ENCODE measurements at regions not wholly inside any gene's neighbourhood (a gene's known extent, or its start where the extent isn't known, plus 50 kb on each side); places are given as distances from the start of the nearest gene placed in this dataset.

DNA sequence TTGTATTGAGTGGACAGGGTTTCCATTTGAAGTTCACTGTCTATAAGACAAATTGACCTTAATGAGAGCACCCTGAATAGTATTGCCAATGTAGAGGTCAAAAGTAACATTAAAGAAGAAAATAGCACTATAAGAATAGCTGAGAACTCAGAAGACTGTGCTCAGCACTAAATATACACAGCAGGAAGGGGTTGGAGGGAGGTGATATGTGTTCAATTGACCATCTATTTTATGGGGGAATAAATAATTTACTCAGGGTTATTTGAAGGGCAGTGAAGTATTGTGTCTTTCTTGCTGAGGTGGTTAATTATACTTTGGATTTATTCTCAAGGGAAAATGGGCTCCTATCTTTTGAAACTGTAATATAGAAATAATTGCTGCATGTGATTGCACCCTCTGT is 1380.5 kb upstream of the SPRY2 start:
- CTCF ChIA-PET: no interaction called here

GRCh38 chr13:81714513-81714912 is 1373.6 kb upstream of the SPRY2 start:
- intact Hi-C loops (cut with micrococcal nuclease; ENCODE audit: unreplicated experiment): no loop called here
- no peaks in the 10 kb centered on the region for H3K9me3 ChIP-seq (replicated peaks; ENCODE audit: control insufficient read depth, insufficient read depth, low read length)
- H3K4me2 ChIP-seq (ENCODE audit: control insufficient read depth, insufficient read depth): no peak overlapping the region
- no peaks in the 10 kb centered on the region for H3K36me3 ChIP-seq (ENCODE audit: control insufficient read depth in 2 of 2, insufficient read depth in 2 of 2, low read length in 1 of 2)
- 60% methylated on average over 3 of the region's 3 CpGs for WGBS (ENCODE audit: insufficient coverage, insufficient replicate concordance, low lambda C conversion rate, missing lambda C conversion rate)
- H3K27me3 ChIP-seq (replicated peaks in 1 of 2; ENCODE audit: control insufficient read depth in 2 of 2, insufficient read depth in 2 of 2, low read length in 1 of 2): no peaks in the 10 kb centered on the region
- CTCF ChIA-PET: interaction anchor here (1.4 kb wide), 1 partner anchor 653 kb away, joined by 3 read pairs; no protein-coding TSS in a partner anchor
- no peak overlapping the region for H2AFZ ChIP-seq (ENCODE audit: control insufficient read depth, low read depth, low read length)
- no TSS peak for BruUV-seq (replicated peaks)
- no peak overlapping the region for H3K9ac ChIP-seq (ENCODE audit: control insufficient read depth, insufficient read depth, low read length)
- H3K27ac ChIP-seq (ENCODE audit: control insufficient read depth, insufficient read depth): no peak overlapping the region
- no peaks in the 10 kb centered on the region for H3K79me2 ChIP-seq (ENCODE audit: control insufficient read depth, insufficient read depth, low read length)
- H4K20me1 ChIP-seq (ENCODE audit: control insufficient read depth, insufficient read depth): no peaks in the 10 kb centered on the region
- SMC1A ChIA-PET (ENCODE audit: uncharacterized antibody, unreplicated experiment): interaction anchor here (0.6 kb wide), 1 partner anchor 544 kb away, joined by 3 read pairs; no protein-coding TSS in a partner anchor
- no peak for TF ChIP-seq POLR2A (IDR thresholded peaks at IDR 0.05; ENCODE audit: low read depth, low read length)
- no peak for DNase-seq (ENCODE audit: low read depth, low spot score)
- RAD21 ChIA-PET (ENCODE audit: unreplicated experiment): interaction anchor here (1.1 kb wide), 1 partner anchor 157 kb away, joined by 3 read pairs; no protein-coding TSS in a partner anchor
- POLR2A ChIA-PET: interaction anchor here (0.7 kb wide), 1 partner anchor 45 kb away, joined by 3 read pairs; no protein-coding TSS in a partner anchor
- no peak for ATAC-seq
- H3K4me1 ChIP-seq (ENCODE audit: control insufficient read depth, insufficient read depth, low read length): no peaks in the 10 kb centered on the region
- FAIRE-seq: no peak
- no peak overlapping the region for H3K4me3 ChIP-seq
- in situ Hi-C loops (cut with MboI): no loop called here

More for the DNA sequence above, 1380.5 kb upstream of the SPRY2 start:
- no peak for FAIRE-seq
- no peak overlapping the region for H3K4me2 ChIP-seq (ENCODE audit: control insufficient read depth, insufficient read depth)
- H4K20me1 ChIP-seq (ENCODE audit: control insufficient read depth, insufficient read depth): no peaks in the 10 kb centered on the region
- H3K4me3 ChIP-seq: no peak overlapping the region
- H3K36me3 ChIP-seq (ENCODE audit: control insufficient read depth in 2 of 2, insufficient read depth in 2 of 2, low read length in 1 of 2): no peaks in the 10 kb centered on the region
- no peak for DNase-seq (ENCODE audit: low read depth, low spot score)
- BruUV-seq (replicated peaks): no TSS peak
- no peaks in the 10 kb centered on the region for H3K4me1 ChIP-seq (ENCODE audit: control insufficient read depth, insufficient read depth, low read length)
- no peaks in the 10 kb centered on the region for H3K27me3 ChIP-seq (replicated peaks in 1 of 2; ENCODE audit: control insufficient read depth in 2 of 2, insufficient read depth in 2 of 2, low read length in 1 of 2)
- intact Hi-C loops (cut with micrococcal nuclease; ENCODE audit: unreplicated experiment) (no loop called here), in situ Hi-C loops (cut with MboI) (no loop called here)
- ChIA-PET SMC1A (ENCODE audit: uncharacterized antibody, unreplicated experiment) (interaction anchor here (1.1 to 1.5 kb wide), 2 partner anchors 9 to 12 kb away, joined by 3 to 5 read pairs; no protein-coding TSS in a partner anchor), RAD21 (ENCODE audit: unreplicated experiment) (no interaction called here), POLR2A (no interaction called here)
- H3K27ac ChIP-seq (ENCODE audit: control insufficient read depth, insufficient read depth): no peak overlapping the region
- H3K9me3 ChIP-seq (replicated peaks; ENCODE audit: control insufficient read depth, insufficient read depth, low read length): no peaks in the 10 kb centered on the region; the same call in 2 of the 3 replicates
- ATAC-seq: no peak
- TF ChIP-seq RELA (IDR thresholded peaks at IDR 0.05; ENCODE audit: borderline replicate concordance, partially characterized antibody) (no peak), DPF2 (IDR thresholded peaks at IDR 0.05) (no peak), LARP7 (IDR thresholded peaks at IDR 0.05) (no peak), BHLHE40 (IDR thresholded peaks at IDR 0.05; ENCODE audit: borderline replicate concordance in 1 of 2, low read depth in 2 of 2, low read length in 1 of 2) (no peak)
- no peak overlapping the region for H2AFZ ChIP-seq (ENCODE audit: control insufficient read depth, low read depth, low read length)
- H3K79me2 ChIP-seq (ENCODE audit: control insufficient read depth, insufficient read depth, low read length): no peaks in the 10 kb centered on the region
- no peak overlapping the region for H3K9ac ChIP-seq (ENCODE audit: control insufficient read depth, insufficient read depth, low read length)

Data from GM12878 (cell line).